Neural cell (in vitro differentiated cells): ENCODE measurements at regions not wholly inside any gene's neighbourhood (a gene's known extent, or its start where the extent isn't known, plus 50 kb on each side); places are given as distances from the start of the nearest gene placed in this dataset.

Source experiments
- H2AFZ ChIP-seq: fragments of 200-600, 300-800 bp; sonication (generic), shearing (Covaris generic); 2 replicates; pipeline ENCODE4 v1.6.0; 2014; ENCODE audit warnings: low read depth, mild to moderate bottlenecking, antibody characterized with exemption, low read length, moderate library complexity
- H3F3A ChIP-seq: fragments of 200-600 bp; shearing (Covaris generic); 2 replicates; pipeline ENCODE4 v1.6.1; 2016; ENCODE audit warnings: mild to moderate bottlenecking, moderate library complexity, mixed read lengths, antibody characterized with exemption, low read length; ENCODE audit not compliant: insufficient read depth, poor library complexity, severe bottlenecking
- H3K27ac ChIP-seq: fragments of 200-600, 300-800 bp; sonication (generic), shearing (Covaris generic); 2 replicates; pipeline ENCODE4 v1.5.1; 2014; ENCODE audit warnings: mild to moderate bottlenecking, low read length, moderate library complexity
- H3K27me3 ChIP-seq: fragments of 300-800, 200-600 bp; sonication (generic), shearing (Covaris generic); 2 replicates; pipeline ENCODE4 v1.6.0; 2014; ENCODE audit warnings: mild to moderate bottlenecking, low read depth, low read length, moderate library complexity; ENCODE audit not compliant: insufficient read depth
- H3K36me3 ChIP-seq: fragments of 300-800, 200-600 bp; sonication (generic), shearing (Covaris generic); 2 replicates; pipeline ENCODE4 v1.5.1; 2014; ENCODE audit warnings: mild to moderate bottlenecking, antibody characterized with exemption, low read length, moderate library complexity; ENCODE audit not compliant: insufficient read depth
- H3K4me2 ChIP-seq: fragments of 300-800, 200-600 bp; sonication (generic), shearing (Covaris generic); 2 replicates; pipeline ENCODE4 v1.6.0; 2014; ENCODE audit warnings: mild to moderate bottlenecking, low read length
- H3K4me3 ChIP-seq: fragments of 300-800, 200-600 bp; sonication (generic), shearing (Covaris generic); 2 replicates; pipeline ENCODE4 v1.5.1; 2014; ENCODE audit warnings: mild to moderate bottlenecking, low read length, moderate library complexity
- H3K79me2 ChIP-seq: fragments of 200-600 bp; shearing (Covaris generic); replicated peaks from 2 replicates; pipeline ENCODE4 v1.6.0; 2014; ENCODE audit warnings: mild to moderate bottlenecking, low read length, moderate library complexity; ENCODE audit not compliant: insufficient read depth
- H3K9ac ChIP-seq: fragments of 300-800, 200-600 bp; sonication (generic), shearing (Covaris generic); 2 replicates; pipeline ENCODE4 v1.6.1; 2016; ENCODE audit warnings: mild to moderate bottlenecking, low read length, mixed read lengths
- H3K9me2 ChIP-seq: fragments of 200-600 bp; shearing (Covaris generic); 2 replicates; pipeline ENCODE4 v1.6.1; 2016; ENCODE audit warnings: mild to moderate bottlenecking, low read length, mixed read lengths; ENCODE audit not compliant: insufficient read depth
- H3K9me3 ChIP-seq: fragments of 200-600, 300-800 bp; sonication (generic), shearing (Covaris generic); 2 replicates; pipeline ENCODE4 v1.6.1; 2016; ENCODE audit warnings: mild to moderate bottlenecking, mixed run types, low read length, moderate library complexity, mixed read lengths
- H4K20me1 ChIP-seq: fragments of 200-600 bp; shearing (Covaris generic); 2 replicates; pipeline ENCODE4 v1.6.1; 2016; ENCODE audit warnings: mild to moderate bottlenecking, mixed run types; ENCODE audit not compliant: insufficient read depth
- EP300 ChIP-seq: fragments of 450-650 bp; conservative IDR thresholded peaks from 2 replicates; pipeline ENCODE4 v1.6.1; 2014; ENCODE audit warnings: antibody characterized with exemption, mild to moderate bottlenecking, moderate library complexity; ENCODE audit not compliant: poor library complexity, severe bottlenecking
- EZH2 ChIP-seq: fragments of 200-600, 300-800 bp; shearing (Covaris generic), sonication (generic); IDR thresholded peaks from 2 replicates; pipeline ENCODE4 v1.6.1; 2014; ENCODE audit warnings: antibody characterized with exemption, low read length, borderline replicate concordance, mild to moderate bottlenecking; ENCODE audit not compliant: insufficient read depth, poor library complexity, severe bottlenecking
- MXI1 ChIP-seq: fragments of 450-650 bp; conservative IDR thresholded peaks from 2 replicates; pipeline ENCODE4 v1.6.1; 2014; ENCODE audit warnings: antibody characterized with exemption, mild to moderate bottlenecking; ENCODE audit not compliant: poor library complexity, severe bottlenecking
- POLR2AphosphoS5 ChIP-seq: IDR thresholded peaks from 2 replicates; pipeline ENCODE4 v1.6.1; 2012
- RAD21 ChIP-seq: fragments of 450-650 bp; conservative IDR thresholded peaks from 2 replicates; pipeline ENCODE4 v1.6.1; 2014; ENCODE audit warnings: antibody characterized with exemption, mild to moderate bottlenecking, moderate library complexity
- SMC3 ChIP-seq: fragments of 450-650 bp; conservative IDR thresholded peaks from 2 replicates; pipeline ENCODE4 v1.6.1; 2014; ENCODE audit warnings: antibody characterized with exemption, mild to moderate bottlenecking, moderate library complexity; ENCODE audit not compliant: poor library complexity
- TAF1 ChIP-seq: IDR thresholded peaks from 2 replicates; pipeline ENCODE4 v1.6.1; 2012; ENCODE audit warnings: low read depth
- TF ChIP-seq, protein P1 (sequence below): fragments of 450-650 bp; IDR thresholded peaks from 2 replicates; pipeline ENCODE4 v1.5.1; 2014; ENCODE audit warnings: antibody characterized with exemption, mild to moderate bottlenecking, moderate library complexity; ENCODE audit not compliant: poor library complexity, severe bottlenecking
- TF ChIP-seq, protein P2 (sequence below): IDR thresholded peaks from 2 replicates; pipeline ENCODE4 v1.6.1; 2012; ENCODE audit warnings: borderline replicate concordance

DNA sequence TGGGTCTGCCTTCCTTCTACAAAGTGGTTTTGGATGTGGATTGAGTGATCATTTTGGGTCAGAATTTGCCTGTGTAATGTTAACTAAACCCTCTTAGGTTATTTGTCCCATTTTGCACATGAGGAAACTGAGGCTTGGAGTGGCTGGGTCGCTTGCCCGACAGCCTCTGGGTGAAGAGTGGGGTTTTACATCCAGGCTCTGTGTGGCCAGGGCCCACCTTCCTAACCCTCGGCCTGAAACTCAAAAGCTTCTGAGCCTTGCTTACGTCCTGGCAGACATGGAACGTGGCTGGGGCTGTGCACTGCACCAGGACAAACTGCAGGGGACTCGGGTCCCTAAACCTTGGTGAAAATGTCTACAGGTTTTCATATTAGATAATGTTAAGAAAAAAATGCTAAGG, 542.4 kb downstream of the TBC1D22A start:
- no peaks in the 10 kb centered on the region for H3K36me3 ChIP-seq
- no peak overlapping the region for H3K9ac ChIP-seq
- no peak overlapping the region for H3K4me2 ChIP-seq
- H3K4me3 ChIP-seq = no peak overlapping the region
- no peaks in the 10 kb centered on the region for H3K9me2 ChIP-seq
- H3K79me2 ChIP-seq = no peaks in the 10 kb centered on the region
- H4K20me1 ChIP-seq = no peaks in the 10 kb centered on the region
- no peaks in the 10 kb centered on the region for H3K9me3 ChIP-seq
- H3K27me3 ChIP-seq = no peaks in the 10 kb centered on the region
- no peak for TF ChIP-seq SMC3
- no peak for TF ChIP-seq EZH2
- TF ChIP-seq, protein P1, sequence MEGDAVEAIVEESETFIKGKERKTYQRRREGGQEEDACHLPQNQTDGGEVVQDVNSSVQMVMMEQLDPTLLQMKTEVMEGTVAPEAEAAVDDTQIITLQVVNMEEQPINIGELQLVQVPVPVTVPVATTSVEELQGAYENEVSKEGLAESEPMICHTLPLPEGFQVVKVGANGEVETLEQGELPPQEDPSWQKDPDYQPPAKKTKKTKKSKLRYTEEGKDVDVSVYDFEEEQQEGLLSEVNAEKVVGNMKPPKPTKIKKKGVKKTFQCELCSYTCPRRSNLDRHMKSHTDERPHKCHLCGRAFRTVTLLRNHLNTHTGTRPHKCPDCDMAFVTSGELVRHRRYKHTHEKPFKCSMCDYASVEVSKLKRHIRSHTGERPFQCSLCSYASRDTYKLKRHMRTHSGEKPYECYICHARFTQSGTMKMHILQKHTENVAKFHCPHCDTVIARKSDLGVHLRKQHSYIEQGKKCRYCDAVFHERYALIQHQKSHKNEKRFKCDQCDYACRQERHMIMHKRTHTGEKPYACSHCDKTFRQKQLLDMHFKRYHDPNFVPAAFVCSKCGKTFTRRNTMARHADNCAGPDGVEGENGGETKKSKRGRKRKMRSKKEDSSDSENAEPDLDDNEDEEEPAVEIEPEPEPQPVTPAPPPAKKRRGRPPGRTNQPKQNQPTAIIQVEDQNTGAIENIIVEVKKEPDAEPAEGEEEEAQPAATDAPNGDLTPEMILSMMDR = no peak
- TF ChIP-seq POLR2AphosphoS5 = no peak
- TF ChIP-seq MXI1 = no peak
- TF ChIP-seq, protein P2, sequence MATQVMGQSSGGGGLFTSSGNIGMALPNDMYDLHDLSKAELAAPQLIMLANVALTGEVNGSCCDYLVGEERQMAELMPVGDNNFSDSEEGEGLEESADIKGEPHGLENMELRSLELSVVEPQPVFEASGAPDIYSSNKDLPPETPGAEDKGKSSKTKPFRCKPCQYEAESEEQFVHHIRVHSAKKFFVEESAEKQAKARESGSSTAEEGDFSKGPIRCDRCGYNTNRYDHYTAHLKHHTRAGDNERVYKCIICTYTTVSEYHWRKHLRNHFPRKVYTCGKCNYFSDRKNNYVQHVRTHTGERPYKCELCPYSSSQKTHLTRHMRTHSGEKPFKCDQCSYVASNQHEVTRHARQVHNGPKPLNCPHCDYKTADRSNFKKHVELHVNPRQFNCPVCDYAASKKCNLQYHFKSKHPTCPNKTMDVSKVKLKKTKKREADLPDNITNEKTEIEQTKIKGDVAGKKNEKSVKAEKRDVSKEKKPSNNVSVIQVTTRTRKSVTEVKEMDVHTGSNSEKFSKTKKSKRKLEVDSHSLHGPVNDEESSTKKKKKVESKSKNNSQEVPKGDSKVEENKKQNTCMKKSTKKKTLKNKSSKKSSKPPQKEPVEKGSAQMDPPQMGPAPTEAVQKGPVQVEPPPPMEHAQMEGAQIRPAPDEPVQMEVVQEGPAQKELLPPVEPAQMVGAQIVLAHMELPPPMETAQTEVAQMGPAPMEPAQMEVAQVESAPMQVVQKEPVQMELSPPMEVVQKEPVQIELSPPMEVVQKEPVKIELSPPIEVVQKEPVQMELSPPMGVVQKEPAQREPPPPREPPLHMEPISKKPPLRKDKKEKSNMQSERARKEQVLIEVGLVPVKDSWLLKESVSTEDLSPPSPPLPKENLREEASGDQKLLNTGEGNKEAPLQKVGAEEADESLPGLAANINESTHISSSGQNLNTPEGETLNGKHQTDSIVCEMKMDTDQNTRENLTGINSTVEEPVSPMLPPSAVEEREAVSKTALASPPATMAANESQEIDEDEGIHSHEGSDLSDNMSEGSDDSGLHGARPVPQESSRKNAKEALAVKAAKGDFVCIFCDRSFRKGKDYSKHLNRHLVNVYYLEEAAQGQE = no peak
- TF ChIP-seq TAF1 = no peak
- TF ChIP-seq RAD21 = no peak
- TF ChIP-seq EP300 = no peak
- H3K27ac ChIP-seq = no peak overlapping the region
- no peaks in the 10 kb centered on the region for H3F3A ChIP-seq
- no peak overlapping the region for H2AFZ ChIP-seq

DNA sequence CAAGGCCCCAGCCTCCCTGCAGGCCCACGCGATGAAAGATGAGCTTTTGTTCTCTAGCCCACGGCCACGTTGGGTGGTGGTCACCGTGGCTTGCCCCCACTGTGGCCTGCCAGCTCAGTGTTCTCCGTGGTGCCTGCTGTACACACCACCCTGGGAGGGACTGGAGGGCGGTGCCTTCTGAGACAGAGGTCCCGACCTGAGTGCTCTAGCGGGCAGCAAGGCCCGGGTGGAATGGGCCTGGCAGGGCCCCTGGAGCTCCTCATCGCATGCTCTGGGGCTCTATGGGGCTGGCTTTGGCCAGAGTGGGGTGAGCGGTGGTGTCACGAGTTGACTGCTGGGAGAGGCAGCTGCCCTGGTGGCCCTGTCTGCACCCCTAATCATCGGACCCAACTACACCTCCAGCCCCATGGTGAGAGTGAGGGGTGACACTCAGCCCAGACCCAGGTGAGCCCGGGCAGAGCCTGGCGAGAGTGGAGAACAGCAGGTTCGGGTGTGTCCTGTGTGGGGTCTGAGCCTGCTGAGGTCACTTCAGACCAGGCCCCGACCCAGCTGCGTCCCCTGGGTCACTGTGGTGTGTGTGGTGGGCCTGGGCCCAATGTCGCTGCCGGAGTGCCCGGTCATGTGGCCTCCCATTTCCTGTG, 541.9 kb downstream of the TBC1D22A start:
- no peaks in the 10 kb centered on the region for H3K9me3 ChIP-seq

More for the DNA sequence above, 541.9 kb downstream of the TBC1D22A start:
- H3K4me2 ChIP-seq = no peak overlapping the region
- H3K9me2 ChIP-seq = no peaks in the 10 kb centered on the region
- no peaks in the 10 kb centered on the region for H3F3A ChIP-seq
- H3K27ac ChIP-seq = no peak overlapping the region
- no peak overlapping the region for H3K9ac ChIP-seq
- no peak overlapping the region for H3K4me3 ChIP-seq
- no peaks in the 10 kb centered on the region for H3K36me3 ChIP-seq
- TF ChIP-seq EZH2 = no peak
- no peak for TF ChIP-seq POLR2AphosphoS5
- H2AFZ ChIP-seq = no peak overlapping the region
- H3K27me3 ChIP-seq = no peaks in the 10 kb centered on the region
- no peaks in the 10 kb centered on the region for H3K79me2 ChIP-seq
- H4K20me1 ChIP-seq = no peaks in the 10 kb centered on the region
